Hepatocyte (in vitro differentiated cells): ENCODE measurements at regions not wholly inside any gene's neighbourhood (a gene's known extent, or its start where the extent isn't known, plus 50 kb on each side); places are given as distances from the start of the nearest gene placed in this dataset.

Source experiments
- EZH2 ChIP-seq: fragments of 200-600 bp; sonication (generic); IDR thresholded peaks from 2 replicates; pipeline ENCODE4 v1.6.1; 2016; ENCODE audit warnings: antibody characterized with exemption, mild to moderate bottlenecking, borderline replicate concordance
- TF ChIP-seq, protein P1 (sequence below): fragments of 200-600 bp; sonication (generic); IDR thresholded peaks from 2 replicates; pipeline ENCODE4 v1.5.1; 2016; ENCODE audit warnings: antibody characterized with exemption, mild to moderate bottlenecking; ENCODE audit not compliant: poor library complexity

- no peak for TF ChIP-seq EZH2
- TF ChIP-seq, protein P1, sequence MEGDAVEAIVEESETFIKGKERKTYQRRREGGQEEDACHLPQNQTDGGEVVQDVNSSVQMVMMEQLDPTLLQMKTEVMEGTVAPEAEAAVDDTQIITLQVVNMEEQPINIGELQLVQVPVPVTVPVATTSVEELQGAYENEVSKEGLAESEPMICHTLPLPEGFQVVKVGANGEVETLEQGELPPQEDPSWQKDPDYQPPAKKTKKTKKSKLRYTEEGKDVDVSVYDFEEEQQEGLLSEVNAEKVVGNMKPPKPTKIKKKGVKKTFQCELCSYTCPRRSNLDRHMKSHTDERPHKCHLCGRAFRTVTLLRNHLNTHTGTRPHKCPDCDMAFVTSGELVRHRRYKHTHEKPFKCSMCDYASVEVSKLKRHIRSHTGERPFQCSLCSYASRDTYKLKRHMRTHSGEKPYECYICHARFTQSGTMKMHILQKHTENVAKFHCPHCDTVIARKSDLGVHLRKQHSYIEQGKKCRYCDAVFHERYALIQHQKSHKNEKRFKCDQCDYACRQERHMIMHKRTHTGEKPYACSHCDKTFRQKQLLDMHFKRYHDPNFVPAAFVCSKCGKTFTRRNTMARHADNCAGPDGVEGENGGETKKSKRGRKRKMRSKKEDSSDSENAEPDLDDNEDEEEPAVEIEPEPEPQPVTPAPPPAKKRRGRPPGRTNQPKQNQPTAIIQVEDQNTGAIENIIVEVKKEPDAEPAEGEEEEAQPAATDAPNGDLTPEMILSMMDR = no peak
Measured at GRCh38 chr2:8475349-8476031, 206.4 kb upstream of the ID2 start.
